ENCODE measurements at regions not wholly inside any gene's neighbourhood (a gene's known extent, or its start where the extent isn't known, plus 50 kb on each side); places are given as distances from the start of the nearest gene placed in this dataset.
"Not testable (repeated sequence)": the region's sequence is repeated elsewhere in the genome, so short reads cannot be mapped to it uniquely, and the experiment has no call there.

DNA sequence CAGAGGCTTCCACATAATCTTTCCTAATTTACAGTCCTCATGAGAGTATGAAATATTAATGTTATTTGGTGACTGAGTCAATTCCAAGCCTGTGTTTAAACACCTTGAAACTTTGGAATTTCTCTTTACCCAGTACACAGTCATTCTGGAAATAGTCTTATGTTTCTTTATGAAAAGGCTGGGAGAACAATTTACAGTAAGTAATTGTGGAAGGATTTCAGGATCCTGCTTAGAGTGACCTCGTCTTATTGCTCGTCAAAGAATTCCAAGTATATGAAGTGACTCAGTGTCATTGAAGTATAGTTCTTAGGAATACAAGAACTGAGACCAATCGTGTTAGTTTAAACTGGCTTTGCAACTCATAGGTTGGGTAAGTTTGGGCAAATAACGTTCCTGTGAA is 634.2 kb downstream of the SLC16A7 start:
- Histone ChIP-seq H2AFZ (ENCODE audit: low read length) (no peak overlapping the region), H3K27ac (ENCODE audit: insufficient read depth, low read length) (no peak overlapping the region), H3K9ac (ENCODE audit: insufficient read depth, low read length) (no peak overlapping the region), H3K36me3 (ENCODE audit: control insufficient read depth, insufficient read depth, low read length) (no peaks in the 10 kb centered on the region), H3K4me2 (ENCODE audit: extremely low read depth, insufficient read depth, low read length) (no peak overlapping the region), H3K4me3 (replicated peaks in 1 of 4; ENCODE audit: control extremely low read depth in 1 of 4, insufficient read depth in 1 of 4, low read depth in 3 of 4, low read length in 4 of 4) (no peak overlapping the region), H3K79me2 (ENCODE audit: control insufficient read depth, insufficient read depth, low read length) (no peaks in the 10 kb centered on the region), H3K9me3 (ENCODE audit: control insufficient read depth, insufficient read depth, low read depth, low read length) (no peaks in the 10 kb centered on the region), H3K4me1 (ENCODE audit: control insufficient read depth, extremely low read depth, insufficient read depth, low read length) (no peaks in the 10 kb centered on the region), H3K27me3 (ENCODE audit: control insufficient read depth, insufficient read depth, low read length) (no peaks in the 10 kb centered on the region), H4K20me1 (ENCODE audit: control insufficient read depth, extremely low read depth, insufficient read depth, low read length) (no peaks in the 10 kb centered on the region)
- DNase-seq (ENCODE audit: low read depth in 2 of 2): peak in 1 of 2 donors; percentile 53
- TF ChIP-seq EZH2 (IDR thresholded peaks at IDR 0.05; ENCODE audit: low read length, missing control alignments): no peak
- TF ChIP-seq, protein P1, sequence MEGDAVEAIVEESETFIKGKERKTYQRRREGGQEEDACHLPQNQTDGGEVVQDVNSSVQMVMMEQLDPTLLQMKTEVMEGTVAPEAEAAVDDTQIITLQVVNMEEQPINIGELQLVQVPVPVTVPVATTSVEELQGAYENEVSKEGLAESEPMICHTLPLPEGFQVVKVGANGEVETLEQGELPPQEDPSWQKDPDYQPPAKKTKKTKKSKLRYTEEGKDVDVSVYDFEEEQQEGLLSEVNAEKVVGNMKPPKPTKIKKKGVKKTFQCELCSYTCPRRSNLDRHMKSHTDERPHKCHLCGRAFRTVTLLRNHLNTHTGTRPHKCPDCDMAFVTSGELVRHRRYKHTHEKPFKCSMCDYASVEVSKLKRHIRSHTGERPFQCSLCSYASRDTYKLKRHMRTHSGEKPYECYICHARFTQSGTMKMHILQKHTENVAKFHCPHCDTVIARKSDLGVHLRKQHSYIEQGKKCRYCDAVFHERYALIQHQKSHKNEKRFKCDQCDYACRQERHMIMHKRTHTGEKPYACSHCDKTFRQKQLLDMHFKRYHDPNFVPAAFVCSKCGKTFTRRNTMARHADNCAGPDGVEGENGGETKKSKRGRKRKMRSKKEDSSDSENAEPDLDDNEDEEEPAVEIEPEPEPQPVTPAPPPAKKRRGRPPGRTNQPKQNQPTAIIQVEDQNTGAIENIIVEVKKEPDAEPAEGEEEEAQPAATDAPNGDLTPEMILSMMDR (conservative IDR thresholded peaks at IDR 0.05 in 1 of 2, IDR thresholded peaks at IDR 0.05 in 1 of 2; ENCODE audit: low read depth in 1 of 2, low read length in 2 of 2): no peak

DNA sequence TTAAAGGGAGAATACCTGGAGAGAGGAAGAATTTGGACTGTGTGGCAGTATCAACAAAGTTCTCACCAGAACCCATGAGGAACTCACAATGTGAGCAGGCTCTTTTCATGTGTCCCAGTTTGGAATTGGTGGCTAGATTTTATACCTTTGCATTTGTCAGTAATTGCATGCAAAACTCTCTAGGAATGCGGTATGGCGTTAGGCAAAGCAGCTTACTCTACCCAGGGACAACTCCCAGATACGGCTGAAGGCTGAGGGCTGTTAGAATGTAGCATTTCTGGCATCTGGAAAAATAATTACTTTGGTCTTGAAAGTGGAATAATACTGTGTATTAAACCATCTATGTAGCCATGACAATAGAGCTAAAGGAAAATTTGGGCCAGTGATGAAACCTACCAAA is 635.5 kb downstream of the SLC16A7 start:
- Histone ChIP-seq H3K27ac (ENCODE audit: insufficient read depth, low read length) (no peak overlapping the region), H3K4me1 (ENCODE audit: control insufficient read depth, extremely low read depth, insufficient read depth, low read length) (no peaks in the 10 kb centered on the region), H4K20me1 (ENCODE audit: control insufficient read depth, extremely low read depth, insufficient read depth, low read length) (no peaks in the 10 kb centered on the region), H3K79me2 (ENCODE audit: control insufficient read depth, insufficient read depth, low read length) (no peaks in the 10 kb centered on the region), H3K9me3 (ENCODE audit: control insufficient read depth, insufficient read depth, low read depth, low read length) (no peaks in the 10 kb centered on the region), H3K9ac (ENCODE audit: insufficient read depth, low read length) (no peak overlapping the region), H2AFZ (ENCODE audit: low read length) (no peak overlapping the region), H3K4me3 (replicated peaks in 1 of 4; ENCODE audit: control extremely low read depth in 1 of 4, insufficient read depth in 1 of 4, low read depth in 3 of 4, low read length in 4 of 4) (no peak overlapping the region), H3K36me3 (ENCODE audit: control insufficient read depth, insufficient read depth, low read length) (no peaks in the 10 kb centered on the region), H3K4me2 (ENCODE audit: extremely low read depth, insufficient read depth, low read length) (no peak overlapping the region), H3K27me3 (ENCODE audit: control insufficient read depth, insufficient read depth, low read length) (no peaks in the 10 kb centered on the region)
- no peak for TF ChIP-seq EZH2 (IDR thresholded peaks at IDR 0.05; ENCODE audit: low read length, missing control alignments)
- TF ChIP-seq, protein P1 (conservative IDR thresholded peaks at IDR 0.05 in 1 of 2, IDR thresholded peaks at IDR 0.05 in 1 of 2; ENCODE audit: low read depth in 1 of 2, low read length in 2 of 2): no peak
- no peak for DNase-seq (ENCODE audit: low read depth in 2 of 2)

DNA sequence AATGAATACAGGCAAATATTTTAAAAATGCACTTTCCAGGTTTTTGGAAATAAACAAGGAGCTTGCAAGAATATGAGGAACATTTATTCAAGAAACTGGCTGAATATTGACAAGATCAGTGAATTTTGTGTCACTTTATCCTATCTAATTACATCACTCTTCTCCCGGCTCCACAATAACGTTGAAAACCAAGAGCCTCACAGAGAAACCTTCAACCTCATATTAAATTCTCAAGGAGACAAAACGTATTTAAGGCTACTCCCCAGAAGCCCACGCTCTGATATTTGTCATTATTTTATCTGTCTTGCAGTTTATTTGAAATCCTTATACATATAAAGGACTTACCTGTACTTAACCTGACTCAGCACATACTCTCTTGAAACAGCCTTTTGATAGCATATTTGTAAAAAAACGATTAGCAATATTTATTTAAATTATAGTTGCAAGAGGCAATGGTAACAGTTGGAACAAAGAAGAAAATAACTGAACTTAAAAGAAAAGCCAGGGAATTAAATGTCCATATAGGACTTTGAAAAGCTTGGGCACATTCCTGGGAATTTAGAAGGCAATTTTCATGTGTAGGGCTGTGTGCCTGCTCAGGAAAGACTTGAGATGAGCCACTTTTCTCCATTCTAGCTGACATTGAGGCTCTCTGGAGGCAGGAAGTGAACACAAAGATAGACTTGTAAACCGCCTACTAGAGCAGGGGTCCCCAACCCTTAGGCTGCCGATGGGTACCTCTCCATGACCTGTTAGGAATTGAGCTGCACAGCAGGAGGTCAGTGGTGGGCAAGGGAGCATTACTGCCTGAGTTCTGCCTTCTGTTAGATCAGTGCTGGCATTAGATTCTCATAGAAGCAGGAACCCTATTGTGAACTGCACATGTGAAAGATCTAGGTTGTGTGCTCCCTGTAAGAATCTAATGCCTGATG is 636.4 kb downstream of the SLC16A7 start:
- TF ChIP-seq, protein P1 (conservative IDR thresholded peaks at IDR 0.05 in 1 of 2, IDR thresholded peaks at IDR 0.05 in 1 of 2; ENCODE audit: low read depth in 1 of 2, low read length in 2 of 2): no peak
- no peak for TF ChIP-seq EZH2 (IDR thresholded peaks at IDR 0.05; ENCODE audit: low read length, missing control alignments)
- no peaks in the 10 kb centered on the region for H3K79me2 ChIP-seq (ENCODE audit: control insufficient read depth, insufficient read depth, low read length)
- H3K9ac ChIP-seq (ENCODE audit: insufficient read depth, low read length): no peak overlapping the region
- no peaks in the 10 kb centered on the region for H3K9me3 ChIP-seq (ENCODE audit: control insufficient read depth, insufficient read depth, low read depth, low read length)
- no peak overlapping the region for H2AFZ ChIP-seq (ENCODE audit: low read length)
- H3K4me1 ChIP-seq (ENCODE audit: control insufficient read depth, extremely low read depth, insufficient read depth, low read length): no peaks in the 10 kb centered on the region
- DNase-seq (ENCODE audit: low read depth in 2 of 2): no peak
- H3K4me3 ChIP-seq (replicated peaks in 1 of 4; ENCODE audit: control extremely low read depth in 1 of 4, insufficient read depth in 1 of 4, low read depth in 3 of 4, low read length in 4 of 4): no peak overlapping the region
- no peak overlapping the region for H3K4me2 ChIP-seq (ENCODE audit: extremely low read depth, insufficient read depth, low read length)
- H3K27me3 ChIP-seq (ENCODE audit: control insufficient read depth, insufficient read depth, low read length): no peaks in the 10 kb centered on the region
- H4K20me1 ChIP-seq (ENCODE audit: control insufficient read depth, extremely low read depth, insufficient read depth, low read length): no peaks in the 10 kb centered on the region
- H3K36me3 ChIP-seq (ENCODE audit: control insufficient read depth, insufficient read depth, low read length): no peaks in the 10 kb centered on the region
- H3K27ac ChIP-seq (ENCODE audit: insufficient read depth, low read length): no peak overlapping the region

DNA sequence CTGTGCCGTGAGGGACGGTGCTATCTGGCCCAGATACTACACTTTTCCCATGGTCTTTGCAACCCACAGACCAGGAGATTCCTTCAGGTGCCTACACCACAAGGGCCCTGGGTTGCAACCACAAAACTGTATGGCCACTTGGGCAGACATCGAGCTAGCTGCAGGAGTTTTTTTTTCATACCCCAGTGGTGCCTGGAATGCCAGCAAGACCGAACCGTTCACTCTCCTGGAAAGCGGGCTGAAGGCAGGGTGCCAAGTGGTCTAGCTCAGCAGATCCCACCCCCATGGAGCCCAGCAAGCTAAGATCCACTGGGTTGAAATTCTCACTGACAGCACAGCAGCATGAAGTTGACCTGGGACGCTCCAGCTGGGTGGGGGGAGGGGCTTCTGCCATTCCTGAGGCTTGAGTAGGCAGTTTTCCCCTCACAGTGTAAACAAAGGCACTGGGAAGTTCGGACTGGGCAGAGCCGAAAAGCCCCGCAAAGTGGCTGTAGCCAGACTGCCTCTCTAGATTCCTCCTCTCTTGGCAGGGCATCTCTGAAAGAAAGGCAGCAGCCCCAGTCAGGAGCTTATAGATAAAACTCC is 638.9 kb downstream of the SLC16A7 start:
- H3K4me3 ChIP-seq (replicated peaks in 1 of 4; ENCODE audit: control extremely low read depth in 1 of 4, insufficient read depth in 1 of 4, low read depth in 3 of 4, low read length in 4 of 4); H3K27me3 ChIP-seq (ENCODE audit: control insufficient read depth, insufficient read depth, low read length); H3K9ac ChIP-seq (ENCODE audit: insufficient read depth, low read length); H3K4me1 ChIP-seq (ENCODE audit: control insufficient read depth, extremely low read depth, insufficient read depth, low read length); H3K4me2 ChIP-seq (ENCODE audit: extremely low read depth, insufficient read depth, low read length); H4K20me1 ChIP-seq (ENCODE audit: control insufficient read depth, extremely low read depth, insufficient read depth, low read length); H2AFZ ChIP-seq (ENCODE audit: low read length); H3K79me2 ChIP-seq (ENCODE audit: control insufficient read depth, insufficient read depth, low read length); H3K36me3 ChIP-seq (ENCODE audit: control insufficient read depth, insufficient read depth, low read length); H3K9me3 ChIP-seq (ENCODE audit: control insufficient read depth, insufficient read depth, low read depth, low read length); H3K27ac ChIP-seq (ENCODE audit: insufficient read depth, low read length): not testable (repeated sequence)
- DNase-seq (ENCODE audit: low read depth in 2 of 2): peak; percentile 6 to 17

Measured in fibroblast of lung (primary cell).